ENCODE measurements at regions not wholly inside any gene's neighbourhood (a gene's known extent, or its start where the extent isn't known, plus 50 kb on each side); places are given as distances from the start of the nearest gene placed in this dataset.

GRCh38 chr1:63129184-63129583 lies 193.2 kb upstream of the FOXD3 start:
- ChIA-PET CTCF (ENCODE audit: unreplicated experiment) (no interaction called here), POLR2A (interaction anchor here (0.6 kb wide), 1 partner anchor 103 kb away, joined by 6 read pairs; no protein-coding TSS in a partner anchor)
- no peak overlapping the region for H3K4me3 ChIP-seq (ENCODE audit: low read depth, low read length, poor library complexity, severe bottlenecking)
- H3K4me1 ChIP-seq (ENCODE audit: insufficient read depth, low read length, poor library complexity, severe bottlenecking): no peaks in the 10 kb centered on the region
- no peaks in the 10 kb centered on the region for H3K9me3 ChIP-seq (ENCODE audit: low read length)
- no peak overlapping the region for H3K4me2 ChIP-seq (ENCODE audit: low read length)
- no peaks in the 10 kb centered on the region for H4K20me1 ChIP-seq (ENCODE audit: insufficient read depth, low read length)
- BruUV-seq (replicated peaks): no TSS peak
- H3K27ac ChIP-seq (ENCODE audit: low read depth, low read length, poor library complexity, severe bottlenecking): no peak overlapping the region
- intact Hi-C loops (cut with micrococcal nuclease; ENCODE audit: unreplicated experiment): no loop called here
- H3K36me3 ChIP-seq (ENCODE audit: insufficient read depth, low read length): no peaks in the 10 kb centered on the region
- no peaks in the 10 kb centered on the region for H3K9me2 ChIP-seq (ENCODE audit: insufficient read depth, low read length)
- no peaks in the 10 kb centered on the region for H3K79me2 ChIP-seq (ENCODE audit: insufficient read depth, low read depth, low read length)
- DNase-seq (ENCODE audit: low spot score): no peak
- no peak overlapping the region for H2AFZ ChIP-seq (ENCODE audit: low read length)
- no peak for TF ChIP-seq EZH2phosphoT487 (IDR thresholded peaks at IDR 0.05; ENCODE audit: borderline replicate concordance, low read depth, low read length)
- TF ChIP-seq CTCF (conservative IDR thresholded peaks at IDR 0.05; ENCODE audit: low read length): no peak

GRCh38 chr1:63129855-63130254 lies 192.5 kb upstream of the FOXD3 start:
- Histone ChIP-seq H3K36me3 (ENCODE audit: insufficient read depth, low read length) (no peaks in the 10 kb centered on the region), H2AFZ (ENCODE audit: low read length) (no peak overlapping the region), H3K4me2 (ENCODE audit: low read length) (no peak overlapping the region), H4K20me1 (ENCODE audit: insufficient read depth, low read length) (no peaks in the 10 kb centered on the region), H3K9me2 (ENCODE audit: insufficient read depth, low read length) (no peaks in the 10 kb centered on the region), H3K9me3 (ENCODE audit: low read length) (no peaks in the 10 kb centered on the region), H3K4me1 (ENCODE audit: insufficient read depth, low read length, poor library complexity, severe bottlenecking) (no peaks in the 10 kb centered on the region), H3K27ac (ENCODE audit: low read depth, low read length, poor library complexity, severe bottlenecking) (no peak overlapping the region), H3K79me2 (ENCODE audit: insufficient read depth, low read depth, low read length) (no peaks in the 10 kb centered on the region), H3K4me3 (ENCODE audit: low read depth, low read length, poor library complexity, severe bottlenecking) (no peak overlapping the region)
- DNase-seq (ENCODE audit: low spot score): no peak
- ChIA-PET CTCF (ENCODE audit: unreplicated experiment) (no interaction called here), POLR2A (interaction anchor here (0.8 kb wide), 1 partner anchor 11 kb away, joined by 5 read pairs; no protein-coding TSS in a partner anchor)
- no TSS peak for BruUV-seq (replicated peaks)
- intact Hi-C loops (cut with micrococcal nuclease; ENCODE audit: unreplicated experiment): no loop called here
- TF ChIP-seq CTCF (conservative IDR thresholded peaks at IDR 0.05; ENCODE audit: low read length): no peak

- H2AFZ ChIP-seq (ENCODE audit: low read length): no peak overlapping the region
- intact Hi-C loops (cut with micrococcal nuclease; ENCODE audit: unreplicated experiment): no loop called here
- H3K9me3 ChIP-seq (ENCODE audit: low read length): no peaks in the 10 kb centered on the region
- ChIA-PET POLR2A (no interaction called here), CTCF (ENCODE audit: unreplicated experiment) (no interaction called here)
- no peak overlapping the region for H3K4me3 ChIP-seq (ENCODE audit: low read depth, low read length, poor library complexity, severe bottlenecking)
- BruUV-seq (replicated peaks): no TSS peak
- DNase-seq (ENCODE audit: low spot score): no peak
- no peaks in the 10 kb centered on the region for H3K9me2 ChIP-seq (ENCODE audit: insufficient read depth, low read length)
- H3K79me2 ChIP-seq (ENCODE audit: insufficient read depth, low read depth, low read length): no peaks in the 10 kb centered on the region
- no peak for TF ChIP-seq CTCF (conservative IDR thresholded peaks at IDR 0.05; ENCODE audit: low read length)
- no peak for TF ChIP-seq EZH2phosphoT487 (IDR thresholded peaks at IDR 0.05; ENCODE audit: borderline replicate concordance, low read depth, low read length)
- H3K27ac ChIP-seq (ENCODE audit: low read depth, low read length, poor library complexity, severe bottlenecking): no peak overlapping the region
- H3K4me2 ChIP-seq (ENCODE audit: low read length): no peak overlapping the region
- no peaks in the 10 kb centered on the region for H3K36me3 ChIP-seq (ENCODE audit: insufficient read depth, low read length)
- H3K4me1 ChIP-seq (ENCODE audit: insufficient read depth, low read length, poor library complexity, severe bottlenecking): no peaks in the 10 kb centered on the region
- H4K20me1 ChIP-seq (ENCODE audit: insufficient read depth, low read length): no peaks in the 10 kb centered on the region
These were observed 187.7 kb upstream of the FOXD3 start for GRCh38 chr1:63134501-63135173.

All from OCI-LY7 (cell line).